ENCODE measurements at regions not wholly inside any gene's neighbourhood (a gene's known extent, or its start where the extent isn't known, plus 50 kb on each side); places are given as distances from the start of the nearest gene placed in this dataset.
A peak's percentile ranks its signal among the peaks of the same experiment; 100 is the strongest.
"Not testable (repeated sequence)": the region's sequence is repeated elsewhere in the genome, so short reads cannot be mapped to it uniquely, and the experiment has no call there.

GRCh38 chr13:81078048-81078447 lies 737.1 kb upstream of the SPRY2 start:
- TF ChIP-seq CTCF (IDR thresholded peaks at IDR 0.05; ENCODE audit: low read depth, low read length) (no peak), MAX (IDR thresholded peaks at IDR 0.05; ENCODE audit: low read depth, low read length) (no peak), POLR2A (IDR thresholded peaks at IDR 0.05; ENCODE audit: extremely low read depth, insufficient read length) (no peak), MYC (IDR thresholded peaks at IDR 0.05; ENCODE audit: low read depth, low read length) (no peak)
- no peak overlapping the region for H3K4me3 ChIP-seq (ENCODE audit: low read depth, low read length)
- DNase-seq (ENCODE audit: low read depth), result no peak

- not testable (repeated sequence) for DNase-seq (ENCODE audit: low read depth); H3K4me3 ChIP-seq (ENCODE audit: low read depth, low read length)
These were observed 728.9 kb upstream of the SPRY2 start for GRCh38 chr13:81069822-81070221.

GRCh38 chr13:81058916-81059290 lies 718.0 kb upstream of the SPRY2 start:
- DNase-seq (ENCODE audit: low read depth), result no peak
- no peak for TF ChIP-seq MAX (IDR thresholded peaks at IDR 0.05; ENCODE audit: low read depth, low read length)
- no peak for TF ChIP-seq CTCF (IDR thresholded peaks at IDR 0.05; ENCODE audit: low read depth, low read length)
- no peak for TF ChIP-seq POLR2A (IDR thresholded peaks at IDR 0.05; ENCODE audit: extremely low read depth, insufficient read length)
- no peak for TF ChIP-seq MYC (IDR thresholded peaks at IDR 0.05; ENCODE audit: low read depth, low read length)
- H3K4me3 ChIP-seq (ENCODE audit: low read depth, low read length), result no peak overlapping the region

GRCh38 chr13:81058211-81058915 lies 717.4 kb upstream of the SPRY2 start:
- no peak overlapping the region for H3K4me3 ChIP-seq (ENCODE audit: low read depth, low read length)
- DNase-seq (ENCODE audit: low read depth), result no peak
- TF ChIP-seq MYC (IDR thresholded peaks at IDR 0.05; ENCODE audit: low read depth, low read length) (no peak), CTCF (IDR thresholded peaks at IDR 0.05; ENCODE audit: low read depth, low read length) (no peak), POLR2A (IDR thresholded peaks at IDR 0.05; ENCODE audit: extremely low read depth, insufficient read length) (no peak), MAX (IDR thresholded peaks at IDR 0.05; ENCODE audit: low read depth, low read length) (no peak)

GRCh38 chr13:81051873-81052272 lies 710.9 kb upstream of the SPRY2 start:
- no peak for DNase-seq (ENCODE audit: low read depth)
- TF ChIP-seq POLR2A (IDR thresholded peaks at IDR 0.05; ENCODE audit: extremely low read depth, insufficient read length), result no peak
- TF ChIP-seq MYC (IDR thresholded peaks at IDR 0.05; ENCODE audit: low read depth, low read length), result no peak
- no peak for TF ChIP-seq MAX (IDR thresholded peaks at IDR 0.05; ENCODE audit: low read depth, low read length)
- TF ChIP-seq CTCF (IDR thresholded peaks at IDR 0.05; ENCODE audit: low read depth, low read length), result no peak
- H3K4me3 ChIP-seq (ENCODE audit: low read depth, low read length), result no peak overlapping the region

GRCh38 chr13:81048026-81048461 lies 707.1 kb upstream of the SPRY2 start:
- H3K4me3 ChIP-seq (ENCODE audit: low read depth, low read length), result no peak overlapping the region
- peak; percentile 8 for DNase-seq (ENCODE audit: low read depth)

More at GRCh38 chr13:81048026-81048461, 707.1 kb upstream of the SPRY2 start:
- TF ChIP-seq POLR2A (IDR thresholded peaks at IDR 0.05; ENCODE audit: extremely low read depth, insufficient read length), result no peak
- TF ChIP-seq CTCF (IDR thresholded peaks at IDR 0.05; ENCODE audit: low read depth, low read length), result no peak
